Renal cortical epithelial cell (primary cell): ENCODE measurements at regions not wholly inside any gene's neighbourhood (a gene's known extent, or its start where the extent isn't known, plus 50 kb on each side); places are given as distances from the start of the nearest gene placed in this dataset.
"Not testable (repeated sequence)": the region's sequence is repeated elsewhere in the genome, so short reads cannot be mapped to it uniquely, and the experiment has no call there.

Source experiments
- DNase-seq: peaks from one replicate; pipeline ENCODE4 v3.0.0-alpha.2; 2011; ENCODE audit warnings: low read depth

GRCh38 chr11:38446336-38446735 lies 1848.3 kb upstream of the RAG2 start:
- no peak for DNase-seq

- DNase-seq: no peak
Observed at GRCh38 chr11:38438091-38438490, 1840.1 kb upstream of the RAG2 start.

GRCh38 chr11:38425578-38425977 lies 1827.5 kb upstream of the RAG2 start:
- no peak for DNase-seq

DNA sequence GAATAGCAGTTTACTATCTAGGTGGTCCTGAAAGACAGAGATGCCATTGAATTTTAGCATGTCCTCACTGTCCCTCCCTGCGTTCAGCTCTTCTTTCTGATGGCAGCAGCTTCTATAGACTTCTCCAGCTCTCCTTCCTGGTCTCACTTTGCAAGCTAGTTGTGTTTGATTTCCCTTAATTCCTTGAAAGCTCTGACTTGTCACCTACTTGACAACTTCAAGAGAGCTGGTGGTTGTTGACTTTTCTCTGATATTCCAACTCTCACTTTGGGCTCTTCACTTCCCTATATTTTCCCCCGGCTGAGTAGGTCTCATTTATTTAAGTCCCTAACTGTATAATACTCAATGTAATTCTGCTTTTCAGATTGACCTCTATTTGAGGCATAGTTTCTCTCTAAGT lies 1825.0 kb upstream of the RAG2 start:
- no peak for DNase-seq

- DNase-seq: no peak
Observed at GRCh38 chr11:38416141-38416540, 1818.1 kb upstream of the RAG2 start.

- no peak for DNase-seq
Observed at GRCh38 chr11:38411149-38411548, 1813.1 kb upstream of the RAG2 start.

DNA sequence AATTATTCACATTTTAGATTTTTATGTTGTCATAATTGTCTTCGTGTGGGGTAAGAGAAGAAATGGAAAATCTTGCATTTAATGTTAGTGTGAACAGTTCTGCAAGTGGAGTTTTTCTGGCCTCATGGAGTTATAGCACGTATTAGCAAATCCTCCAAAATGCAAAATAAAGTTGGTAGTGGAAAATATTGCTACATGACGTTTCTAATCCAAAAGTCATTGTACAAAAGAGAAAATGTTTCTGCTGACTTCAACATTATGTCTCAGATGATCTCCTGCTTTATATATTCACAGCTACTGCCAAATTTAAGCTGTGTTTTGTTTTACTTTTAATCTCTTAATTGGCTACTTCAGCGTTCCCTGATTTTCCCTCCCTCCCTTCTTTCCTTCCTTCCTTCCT lies 1804.0 kb upstream of the RAG2 start:
- no peak for DNase-seq

- DNase-seq: no peak
Observed at GRCh38 chr11:38392176-38392575, 1794.1 kb upstream of the RAG2 start.

DNA sequence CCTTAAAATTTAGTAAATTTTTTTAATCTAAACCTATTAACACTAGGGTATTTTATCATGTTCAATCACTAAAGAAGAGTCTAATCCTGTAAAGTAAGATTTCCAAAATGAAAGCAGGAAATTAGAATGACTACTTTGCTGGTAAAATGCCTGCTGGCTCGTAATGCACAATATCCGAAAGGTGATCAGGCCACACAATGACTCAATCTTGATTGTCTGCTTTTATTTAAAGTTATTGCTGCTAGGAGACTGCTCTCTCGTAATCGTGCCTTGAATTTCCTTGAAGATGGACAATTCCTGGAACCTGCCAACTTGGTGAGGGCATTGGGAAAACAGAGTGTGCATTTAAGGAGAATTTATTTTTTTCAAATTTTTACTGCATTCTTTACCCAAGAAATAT lies 1786.5 kb upstream of the RAG2 start:
- no peak for DNase-seq

GRCh38 chr11:38365274-38365673 lies 1767.2 kb upstream of the RAG2 start:
- no peak for DNase-seq

DNA sequence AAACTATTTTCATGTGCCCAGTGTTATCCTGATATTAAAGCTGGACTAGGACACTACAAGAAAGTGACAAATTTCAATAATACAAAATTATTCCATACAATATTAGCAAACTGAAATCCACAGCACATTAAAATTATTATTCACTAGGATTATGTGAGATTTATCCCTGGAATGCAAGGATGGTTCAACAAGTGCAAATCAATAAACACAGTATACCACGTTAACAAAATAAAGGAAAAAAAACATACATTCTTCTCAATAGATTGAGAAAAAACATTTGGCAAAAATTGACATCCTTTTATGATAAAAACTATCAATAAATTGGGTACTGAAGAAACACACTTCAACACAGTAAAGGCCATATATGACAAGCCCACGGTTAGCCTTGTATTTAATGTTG lies 1758.2 kb upstream of the RAG2 start:
- DNase-seq: no peak

DNA sequence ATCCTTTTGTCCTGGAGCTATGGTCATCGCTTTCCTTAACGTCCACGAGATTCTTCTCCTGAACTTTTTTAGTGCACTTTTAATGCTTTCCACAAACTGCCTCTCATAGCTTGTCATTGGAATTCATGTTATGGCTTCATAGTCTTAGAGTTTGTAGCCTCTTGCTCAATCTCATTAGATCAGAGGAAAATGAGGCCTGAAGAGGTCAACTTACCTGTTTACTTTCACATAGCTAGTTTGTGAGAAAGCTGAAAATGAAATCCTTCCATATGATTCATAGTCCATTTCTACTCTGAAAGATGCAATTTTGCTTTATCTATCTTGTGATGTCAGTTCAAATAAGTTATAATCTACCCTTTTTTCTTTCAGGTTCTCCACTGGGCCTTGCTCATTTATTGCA lies 1747.2 kb upstream of the RAG2 start:
- peak; percentile 2 for DNase-seq

DNA sequence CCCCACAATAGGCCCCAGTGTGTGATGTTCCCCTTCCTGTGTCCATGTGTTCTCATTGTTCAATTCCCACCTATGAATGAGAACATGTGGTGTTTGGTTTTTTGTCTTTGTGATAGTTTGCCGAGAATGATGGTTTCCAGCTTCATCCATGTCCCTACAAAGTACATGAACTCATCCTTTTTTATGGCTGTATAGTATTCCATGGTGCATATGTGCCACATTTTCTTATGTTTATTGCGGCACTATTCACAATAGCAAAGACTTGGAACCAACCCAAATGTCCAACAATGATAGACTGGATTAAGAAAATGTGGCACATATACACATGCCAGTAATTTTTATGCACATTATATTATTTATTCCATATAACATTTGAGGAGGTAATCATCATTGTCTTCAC lies 1743.6 kb upstream of the RAG2 start:
- DNase-seq: not testable (repeated sequence)

DNA sequence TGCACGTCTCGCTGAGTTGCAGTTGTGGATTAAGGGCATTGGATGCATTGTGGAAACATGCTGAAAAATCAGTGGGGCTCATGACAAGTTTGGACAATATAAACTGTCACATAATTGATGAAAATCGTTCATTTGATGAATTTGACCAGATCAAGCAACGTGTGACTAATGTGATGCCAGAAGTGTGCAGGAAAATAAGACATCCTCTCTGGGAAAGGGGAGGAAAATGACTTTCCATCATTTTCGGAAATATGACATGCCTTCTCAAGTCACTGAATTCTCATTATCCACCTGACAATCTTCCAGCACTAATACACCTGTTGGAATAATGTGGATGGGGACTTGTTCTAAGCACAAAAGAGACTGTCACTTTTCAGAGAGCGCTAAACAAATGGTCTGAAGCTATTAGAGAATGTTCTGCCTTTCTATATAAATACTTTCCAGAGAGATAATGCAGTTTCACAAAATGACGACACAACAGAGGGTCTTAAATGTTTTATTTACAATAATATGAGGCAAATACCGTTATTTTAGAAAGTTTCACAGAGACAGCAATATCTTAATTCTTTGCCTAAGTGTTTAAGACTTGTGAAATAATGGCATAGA lies 1741.9 kb upstream of the RAG2 start:
- no peak for DNase-seq

DNA sequence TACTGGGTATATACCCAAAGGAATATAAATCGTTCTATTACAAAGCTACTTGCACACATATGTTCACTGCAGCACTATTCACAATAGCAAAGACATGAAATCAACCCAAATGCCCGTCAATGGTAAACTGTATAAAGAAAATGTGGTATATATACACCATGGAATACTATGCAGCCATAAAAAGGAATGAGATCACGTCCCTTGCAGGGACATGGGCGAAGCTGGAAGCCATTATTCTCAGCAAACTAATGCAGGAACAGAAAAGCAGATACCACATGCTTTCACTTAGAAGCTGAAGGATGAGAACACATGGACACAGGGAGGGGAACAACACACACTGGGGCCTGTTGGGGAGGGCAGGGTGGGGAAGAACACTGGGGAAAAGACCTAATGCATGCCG lies 1740.0 kb upstream of the RAG2 start:
- not testable (repeated sequence) for DNase-seq

- DNase-seq: no peak
Observed at GRCh38 chr11:38332046-38332445, 1734.0 kb upstream of the RAG2 start.

DNA sequence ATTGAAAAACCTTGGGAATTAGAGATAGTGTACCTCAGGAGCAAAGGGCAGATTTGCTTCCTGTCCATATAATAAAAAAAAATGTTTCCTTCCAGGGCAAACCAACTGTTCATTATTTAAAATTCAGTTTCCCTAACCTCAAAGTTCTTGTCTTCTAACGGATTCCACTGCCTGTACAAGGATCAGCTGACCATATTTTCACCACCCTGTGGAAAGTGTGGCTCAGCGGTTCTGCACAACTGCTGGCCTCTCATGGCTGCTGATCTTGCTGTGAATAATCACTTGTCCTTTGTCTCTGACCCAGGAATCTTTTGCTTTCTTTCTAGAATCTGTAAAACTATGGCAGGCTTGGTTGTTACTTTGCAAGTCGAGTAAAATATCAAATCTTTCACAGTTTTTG lies 1732.5 kb upstream of the RAG2 start:
- DNase-seq: no peak

DNA sequence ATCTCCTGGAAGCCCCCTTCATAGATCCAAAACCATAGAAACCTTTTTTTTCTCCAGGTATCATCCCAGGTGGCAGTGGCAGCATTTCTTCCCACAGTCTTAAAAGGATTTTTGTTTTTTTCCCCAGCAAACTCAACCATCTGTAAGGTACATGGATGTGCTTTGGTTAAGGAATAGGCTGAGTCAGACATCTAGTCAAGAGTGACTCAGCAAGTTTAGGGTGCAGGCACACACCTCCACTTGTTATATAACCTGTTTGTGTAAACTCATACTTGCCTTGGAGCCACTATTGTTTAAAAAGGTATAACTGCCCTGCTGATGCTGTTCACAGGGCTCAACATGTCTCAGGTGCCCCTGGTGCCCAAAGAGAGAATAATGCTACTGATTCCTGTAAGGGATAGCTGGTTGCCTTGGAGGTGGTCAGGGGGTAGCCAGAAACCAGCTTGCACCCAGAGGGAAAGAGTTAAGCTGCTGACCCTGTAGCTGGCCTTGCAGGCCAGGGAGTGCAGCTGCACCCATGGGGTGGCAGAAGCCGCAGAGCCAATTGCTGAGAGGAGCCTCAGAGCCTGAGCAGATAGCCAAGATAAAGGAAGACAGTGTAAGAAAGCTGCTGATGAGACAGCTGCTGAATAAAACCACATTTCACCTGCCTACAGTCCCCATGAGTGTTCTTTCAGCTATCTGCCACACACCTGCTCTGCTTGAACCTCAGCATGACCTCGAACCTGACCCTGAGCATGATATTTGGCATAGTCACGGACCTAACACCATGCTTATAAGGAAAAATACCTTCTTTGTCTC lies 1726.1 kb upstream of the RAG2 start:
- DNase-seq: no peak

GRCh38 chr11:38315151-38315550 lies 1717.1 kb upstream of the RAG2 start:
- no peak for DNase-seq

DNA sequence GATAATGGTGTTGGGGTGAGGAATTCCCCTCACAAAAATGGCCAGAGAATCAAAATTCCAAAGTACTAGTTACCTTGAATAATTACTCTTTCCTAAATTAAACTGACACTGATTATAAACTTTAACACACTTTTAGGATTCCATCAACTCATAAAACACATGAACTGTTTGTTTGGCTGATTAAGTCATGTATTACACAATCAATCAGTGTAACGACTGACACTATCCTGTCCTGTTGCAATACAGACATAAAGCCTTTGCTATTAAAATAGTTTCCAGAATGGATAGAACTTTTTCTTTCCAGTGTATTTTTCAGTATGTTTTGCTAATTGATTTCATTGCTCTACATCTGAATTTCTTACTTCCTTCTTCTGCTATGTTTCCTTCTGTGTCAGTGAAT lies 1709.4 kb upstream of the RAG2 start:
- DNase-seq: no peak

- no peak for DNase-seq
Observed at GRCh38 chr11:38305682-38306081, 1707.6 kb upstream of the RAG2 start.

DNA sequence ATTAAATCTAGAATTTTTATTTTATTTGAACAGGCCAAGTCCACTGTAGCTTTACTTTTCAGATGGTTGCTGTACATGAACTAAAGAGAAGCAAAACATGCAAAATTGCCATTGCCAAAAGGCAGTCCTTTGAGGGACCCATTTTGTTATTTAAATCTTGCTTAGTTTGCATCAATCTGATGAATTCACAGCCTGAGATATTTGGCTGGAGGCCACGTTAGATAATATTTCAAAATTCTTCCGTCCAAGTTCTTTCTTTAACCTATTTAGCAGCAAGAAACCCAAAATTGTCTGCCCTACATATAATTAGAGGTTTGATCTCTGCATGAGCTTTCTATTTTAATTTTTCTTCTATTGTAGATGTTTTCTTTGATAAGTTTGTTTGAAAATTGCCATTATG lies 1706.9 kb upstream of the RAG2 start:
- DNase-seq: no peak

DNA sequence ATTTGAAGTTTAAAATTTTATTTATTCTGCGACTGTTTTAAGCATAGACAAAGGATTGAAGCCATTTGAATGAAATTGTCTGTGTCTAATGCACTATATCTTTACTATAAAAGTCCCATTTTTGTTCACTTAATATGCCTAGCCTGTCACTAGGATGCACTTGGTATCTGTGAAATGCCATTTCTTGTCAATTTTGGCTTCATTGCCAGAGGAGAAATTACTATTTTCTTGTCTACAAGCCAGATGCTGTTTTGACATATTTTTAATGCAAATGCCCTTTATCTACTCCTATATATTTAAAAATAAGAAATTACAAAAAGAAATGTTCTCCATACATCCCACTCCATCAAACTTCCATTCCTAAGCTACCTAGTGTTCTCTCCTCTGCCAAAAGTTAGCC lies 1704.5 kb upstream of the RAG2 start:
- DNase-seq: no peak

GRCh38 chr11:38300570-38300969 lies 1702.5 kb upstream of the RAG2 start:
- no peak for DNase-seq
